Stromal cell of bone marrow (primary cell): ENCODE measurements at regions not wholly inside any gene's neighbourhood (a gene's known extent, or its start where the extent isn't known, plus 50 kb on each side); places are given as distances from the start of the nearest gene placed in this dataset.

Source experiments
- DNase-seq: peaks from one replicate; pipeline ENCODE4 v3.0.0-alpha.2; 2012; ENCODE audit warnings: low read depth

DNA sequence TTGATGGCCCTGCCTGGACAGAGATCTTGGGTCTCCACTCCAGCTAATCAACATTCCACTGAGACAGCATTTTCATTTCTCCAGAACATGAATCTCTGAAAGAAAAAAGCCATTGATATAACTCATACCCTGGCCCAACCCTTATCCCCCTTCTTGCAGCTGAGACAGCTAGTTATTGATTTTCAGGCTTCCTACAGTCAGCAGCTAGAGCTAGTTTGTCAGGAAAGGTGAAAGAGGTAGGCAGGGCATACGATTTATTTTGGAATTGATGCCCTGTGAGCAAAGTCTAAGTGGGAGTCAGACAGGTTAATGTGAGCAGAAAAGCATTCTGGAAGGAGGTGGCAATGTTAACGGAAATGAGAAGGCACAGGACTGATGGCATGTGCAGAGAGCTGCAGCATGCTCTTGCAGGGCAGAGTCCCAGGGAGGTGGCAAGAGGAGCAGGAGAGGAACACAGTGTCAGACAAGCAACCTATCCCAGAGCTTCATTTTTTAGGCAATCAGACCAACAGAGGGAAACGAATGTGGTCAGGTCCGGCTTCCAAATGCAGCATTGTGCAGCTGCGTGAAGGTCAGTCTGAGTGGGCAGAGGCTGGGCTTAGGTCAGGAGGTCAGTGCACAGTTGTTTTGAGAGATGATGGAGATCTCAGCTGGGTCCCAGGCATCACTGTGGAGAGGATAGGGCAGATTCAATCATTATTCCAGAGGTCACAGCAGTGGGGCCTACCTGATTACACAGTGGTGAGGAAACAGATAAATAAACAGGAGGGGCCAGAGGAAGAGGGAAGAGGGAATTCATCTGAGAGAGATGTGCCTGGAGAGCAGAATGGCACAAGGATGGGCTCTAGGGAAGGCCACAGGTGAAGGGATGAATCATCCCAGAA lies 134.8 kb downstream of the CMPK2 start:
- no peak for DNase-seq

DNA sequence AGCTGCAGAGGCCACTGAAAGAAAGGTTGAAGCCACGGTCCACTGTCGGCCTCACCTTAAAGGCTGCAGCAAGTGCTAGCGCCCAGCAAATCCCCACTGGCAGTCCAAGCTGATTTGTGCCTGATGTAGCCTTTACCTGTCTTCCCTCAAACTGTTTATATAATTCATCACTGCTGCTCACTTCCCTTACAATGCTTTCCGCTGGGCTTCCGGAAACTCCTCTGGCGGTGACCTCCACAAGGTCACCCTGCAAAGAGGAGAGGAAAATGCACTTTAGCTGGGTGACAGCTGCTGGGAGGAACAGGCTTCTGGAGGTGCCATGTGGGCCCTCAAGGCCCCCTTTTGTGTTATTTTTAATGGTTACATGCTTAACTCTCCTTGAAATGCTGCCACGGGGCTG lies 126.2 kb downstream of the CMPK2 start:
- no peak for DNase-seq

DNA sequence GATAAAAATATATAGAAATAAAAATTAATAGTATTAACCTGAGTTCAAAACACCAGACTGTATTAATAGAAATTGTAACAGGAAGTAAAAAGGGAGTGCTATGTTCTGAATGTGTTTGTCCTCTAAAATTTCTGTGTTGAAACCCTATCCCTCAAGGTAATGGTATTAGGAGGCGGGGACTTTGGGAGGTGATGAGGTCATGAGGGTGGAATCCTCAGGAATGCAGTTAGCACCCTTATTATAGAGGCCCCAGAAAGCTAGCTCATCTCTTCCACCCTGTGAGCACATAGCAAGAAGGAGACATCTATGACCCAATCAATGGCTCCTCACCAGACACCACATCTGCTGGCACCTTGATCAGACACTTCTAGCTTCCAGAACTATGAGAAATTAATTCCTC lies 124.5 kb downstream of the CMPK2 start:
- no peak for DNase-seq

DNA sequence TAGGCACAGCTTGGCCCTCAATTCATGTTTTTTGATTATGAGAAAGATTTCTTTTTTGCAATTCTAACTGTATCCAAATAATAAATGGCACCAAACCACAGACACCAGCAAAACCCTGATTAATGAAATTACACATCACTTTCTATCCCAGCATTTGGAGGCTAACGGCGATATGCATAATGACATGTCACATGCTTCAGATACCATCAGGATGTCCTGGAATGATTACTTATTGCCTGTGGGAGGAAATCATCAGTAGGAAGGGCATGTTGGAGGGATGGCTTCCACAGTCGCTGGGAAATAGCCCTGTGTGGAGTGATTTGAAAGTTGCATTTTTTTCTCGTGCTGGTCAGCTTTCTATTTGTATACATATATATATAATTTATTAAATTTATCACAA lies 121.7 kb downstream of the CMPK2 start:
- DNase-seq, result no peak

DNA sequence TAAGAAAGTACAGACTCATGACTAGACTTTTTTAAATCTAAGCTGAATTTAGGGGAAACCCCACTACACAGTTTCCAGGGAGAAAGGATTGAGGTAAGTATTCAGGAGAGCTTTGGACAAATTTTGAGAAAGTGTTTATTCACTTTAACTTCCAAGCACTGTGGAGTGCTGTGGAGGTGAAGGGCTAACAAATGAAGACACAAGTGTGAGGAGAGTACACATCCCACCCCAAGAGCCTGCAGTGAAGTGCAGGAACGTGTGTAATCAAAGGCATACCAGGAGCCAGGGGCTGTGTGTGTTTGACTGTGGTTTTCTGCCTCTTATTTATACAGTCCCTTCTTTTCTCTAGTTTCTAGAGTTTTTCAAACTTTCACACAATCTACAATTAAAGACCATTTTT lies 118.3 kb downstream of the CMPK2 start:
- no peak for DNase-seq

DNA sequence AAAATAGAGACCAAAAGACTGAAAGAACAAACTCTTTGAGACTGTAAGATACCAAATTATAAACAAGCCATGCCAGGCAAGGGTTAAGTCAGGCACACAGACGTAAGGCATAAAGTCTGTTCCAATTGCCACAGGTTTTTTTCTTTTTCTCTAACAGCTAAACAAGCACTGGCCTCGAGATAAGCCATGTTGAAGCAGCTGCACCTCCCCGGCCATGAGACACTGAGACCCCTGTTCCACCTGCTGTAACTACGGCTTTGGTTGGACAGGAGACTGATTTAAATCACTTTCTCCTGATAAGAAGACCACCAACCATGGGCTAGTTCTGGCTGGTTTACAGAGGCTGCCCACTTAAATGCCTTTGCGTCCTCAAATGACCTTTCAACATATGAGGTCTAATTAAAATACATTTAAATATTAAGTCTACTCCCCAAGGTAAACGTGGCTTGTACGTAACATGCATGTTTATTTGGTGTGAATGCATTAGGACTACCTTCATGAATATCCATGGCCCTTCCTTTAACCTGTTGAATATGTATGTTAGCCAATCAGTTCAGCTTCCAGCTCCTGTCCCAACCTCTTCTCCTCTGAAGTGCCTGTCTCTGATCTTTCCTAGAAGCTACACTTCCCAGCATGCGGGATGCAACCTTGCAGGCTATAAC lies 117.2 kb downstream of the CMPK2 start:
- no peak for DNase-seq

DNA sequence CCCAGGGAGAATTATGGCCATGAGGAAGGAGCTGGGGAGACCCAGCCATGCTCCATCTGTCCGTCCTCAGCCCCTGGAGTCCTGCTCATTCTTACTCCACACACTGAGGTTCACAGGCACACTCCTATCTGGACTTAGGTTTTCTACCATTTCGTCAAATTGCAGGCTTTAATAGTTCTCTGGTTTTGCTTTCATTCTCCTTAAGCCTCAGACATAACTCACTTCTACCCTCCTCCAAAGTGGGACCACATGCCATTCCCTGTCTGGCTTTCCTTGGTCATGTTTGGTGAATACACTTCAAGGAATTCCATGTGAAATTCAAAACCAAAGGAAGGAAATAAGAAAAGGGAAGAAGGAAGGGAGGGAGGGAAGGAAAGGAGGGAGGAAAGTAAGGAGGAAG lies 115.7 kb downstream of the CMPK2 start:
- DNase-seq, result no peak

DNA sequence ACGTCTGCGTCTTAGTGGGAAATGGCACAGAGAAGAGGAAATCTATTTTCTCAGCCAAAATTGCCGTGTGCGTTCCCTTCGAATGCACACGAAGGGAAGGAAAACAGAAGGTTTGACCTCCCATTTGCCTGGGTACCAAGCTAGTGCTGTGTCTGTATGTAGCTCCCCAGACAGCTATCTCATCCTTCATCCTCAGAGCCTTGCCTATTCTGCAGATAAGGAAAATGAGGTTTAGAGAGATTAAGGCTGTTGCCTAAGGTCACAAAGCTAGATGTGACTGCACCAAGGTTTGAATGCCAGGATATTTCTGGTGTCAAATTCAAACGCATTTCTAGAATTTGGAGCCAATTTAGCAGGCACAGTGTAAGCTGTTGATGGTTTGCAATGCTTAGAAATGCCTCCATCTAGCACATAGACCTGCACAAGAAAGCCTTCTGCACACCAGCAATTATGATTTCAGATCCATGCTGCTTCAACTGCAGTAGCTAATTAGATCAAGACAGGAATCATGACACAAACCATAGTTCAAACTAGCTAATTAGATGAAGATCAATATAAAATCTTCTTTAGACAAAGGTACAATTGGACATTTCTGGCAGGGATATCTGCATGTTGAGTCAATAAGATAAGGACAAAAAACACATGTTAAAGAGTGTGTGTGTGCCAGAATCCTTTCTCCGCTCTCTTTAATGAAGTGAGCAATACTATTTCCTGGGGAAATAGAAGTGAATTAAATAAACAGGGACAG lies 115.1 kb downstream of the CMPK2 start:
- DNase-seq, result no peak

DNA sequence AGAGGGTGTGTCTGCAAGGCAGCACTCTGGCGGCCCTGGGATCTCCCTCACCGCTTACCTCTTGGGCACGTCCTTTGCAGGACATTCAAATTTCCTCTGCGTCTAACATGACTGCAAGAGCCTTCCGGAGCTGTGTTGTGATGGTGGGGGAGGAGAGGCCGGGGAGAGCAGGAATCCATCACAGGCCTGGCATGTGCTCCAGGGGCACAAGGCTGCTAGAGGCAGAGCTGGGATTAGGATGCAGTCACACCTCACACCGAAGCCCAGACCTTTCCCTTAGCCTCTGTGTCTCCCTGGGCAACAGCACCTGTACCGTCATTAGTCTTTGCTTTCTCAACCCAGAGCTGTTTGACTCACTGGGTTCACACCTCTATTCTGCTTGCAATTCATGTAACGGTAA lies 111.3 kb downstream of the CMPK2 start:
- no peak for DNase-seq

DNA sequence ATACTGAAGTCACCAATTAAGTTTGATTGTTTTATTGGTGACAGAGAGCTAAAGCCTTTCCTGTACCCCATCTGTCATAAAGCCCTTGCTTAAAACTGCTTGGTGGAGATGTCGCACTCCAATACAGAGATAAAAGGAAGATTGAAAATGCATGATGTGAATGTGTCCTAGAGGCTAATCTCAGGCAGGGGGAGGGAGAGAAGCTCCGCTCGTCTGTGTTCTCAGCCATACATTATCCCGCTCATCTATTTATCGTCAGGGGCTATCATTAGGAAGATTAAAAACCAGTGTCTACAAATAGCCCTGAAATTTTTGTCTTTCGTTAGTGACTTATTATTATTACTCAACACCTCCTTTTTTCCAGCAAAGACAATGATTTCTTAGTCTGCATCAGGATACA lies 110.3 kb downstream of the CMPK2 start:
- DNase-seq, result no peak

DNA sequence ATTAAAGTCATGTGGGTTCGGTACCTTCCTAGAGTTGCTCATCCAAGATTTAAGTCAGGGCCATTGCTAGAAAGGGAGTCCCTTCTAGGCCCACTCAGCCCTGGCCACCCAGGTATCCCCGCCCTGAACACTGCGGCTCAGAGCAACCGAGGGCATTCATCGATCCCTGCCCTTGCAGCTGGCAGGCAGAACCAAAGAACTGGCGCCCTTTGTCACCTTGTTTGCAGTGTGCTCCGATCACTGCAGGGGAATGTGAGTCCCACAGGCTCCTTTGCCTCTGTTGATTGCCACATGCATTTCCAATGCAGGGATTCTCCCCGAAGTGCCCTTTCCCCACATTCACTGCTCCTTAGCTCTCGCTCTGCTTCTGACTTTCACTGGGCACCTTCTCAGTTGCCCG lies 108.5 kb downstream of the CMPK2 start:
- DNase-seq, result no peak

DNA sequence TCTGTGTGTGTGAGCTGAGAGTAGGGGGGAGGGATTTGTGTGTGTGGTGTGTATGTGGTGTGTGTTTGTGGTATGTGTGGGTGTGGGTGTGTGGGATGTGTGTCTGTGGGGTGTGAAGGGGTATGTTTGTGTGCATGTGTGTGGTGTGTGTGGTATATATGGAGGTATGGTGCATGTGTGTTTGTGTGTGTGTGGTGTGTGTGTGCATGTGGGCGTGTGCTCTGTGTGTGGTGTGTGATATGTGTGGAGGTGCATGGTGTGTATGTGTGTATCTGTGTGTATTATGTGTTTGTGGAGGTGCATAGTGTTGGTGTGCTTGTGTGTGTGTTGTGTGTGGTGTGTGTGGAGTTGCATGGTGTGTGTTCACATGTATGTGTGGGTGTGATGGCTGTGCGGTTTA lies 106.0 kb downstream of the CMPK2 start:
- DNase-seq, result no peak

DNA sequence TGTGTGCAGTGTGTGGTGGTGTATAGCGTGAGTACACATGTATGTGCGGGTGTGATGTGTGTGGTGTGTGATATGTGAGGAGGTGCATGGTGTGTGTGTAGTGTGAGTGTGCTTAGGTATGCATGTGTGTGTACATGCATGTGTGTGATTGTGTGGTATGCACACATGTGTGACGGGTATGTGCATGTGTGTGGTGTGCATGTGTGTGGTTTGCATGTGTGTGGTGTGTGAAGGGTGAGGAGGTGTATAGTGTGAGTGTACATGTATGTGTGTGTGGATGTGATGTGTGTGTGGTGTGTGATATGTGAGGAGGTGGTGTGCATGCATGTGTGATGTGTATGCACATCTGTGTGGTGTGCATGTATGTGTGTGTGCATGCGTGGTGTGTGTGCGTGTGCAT lies 105.6 kb downstream of the CMPK2 start:
- no peak for DNase-seq

DNA sequence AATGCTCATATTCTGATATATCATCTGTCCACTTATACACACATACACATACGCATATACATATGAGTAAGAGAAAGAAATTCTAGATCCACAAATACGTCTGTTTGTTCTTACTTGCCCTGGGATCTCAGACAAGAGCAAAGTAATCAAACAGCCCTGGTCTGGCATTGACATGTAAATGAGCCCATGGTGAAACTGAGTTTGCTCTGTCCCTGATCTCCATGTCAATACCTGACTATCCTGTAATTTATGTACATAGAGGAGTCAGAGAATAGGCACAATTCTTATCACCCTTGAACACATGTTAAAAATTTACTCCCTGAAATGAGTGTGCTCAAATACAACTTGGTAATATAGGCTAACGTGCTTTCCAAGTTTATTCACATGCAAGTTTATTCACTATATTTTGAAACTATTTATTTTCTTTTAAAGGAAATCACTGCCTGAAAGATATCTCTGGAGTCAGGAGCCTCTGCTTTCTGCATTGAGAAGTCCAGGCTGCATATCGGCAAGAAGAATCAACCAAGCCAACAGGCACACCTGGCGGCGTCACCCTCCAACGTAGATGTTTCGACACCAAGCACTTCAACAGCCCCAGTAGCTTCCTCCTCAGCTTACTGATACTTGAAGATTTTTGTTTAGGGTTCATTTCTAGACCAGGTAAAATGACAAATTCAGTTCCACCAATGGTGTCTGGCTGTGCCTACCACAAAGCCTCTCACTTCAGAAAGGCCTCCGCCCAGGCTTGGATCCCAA lies 100.6 kb downstream of the CMPK2 start:
- no peak for DNase-seq

DNA sequence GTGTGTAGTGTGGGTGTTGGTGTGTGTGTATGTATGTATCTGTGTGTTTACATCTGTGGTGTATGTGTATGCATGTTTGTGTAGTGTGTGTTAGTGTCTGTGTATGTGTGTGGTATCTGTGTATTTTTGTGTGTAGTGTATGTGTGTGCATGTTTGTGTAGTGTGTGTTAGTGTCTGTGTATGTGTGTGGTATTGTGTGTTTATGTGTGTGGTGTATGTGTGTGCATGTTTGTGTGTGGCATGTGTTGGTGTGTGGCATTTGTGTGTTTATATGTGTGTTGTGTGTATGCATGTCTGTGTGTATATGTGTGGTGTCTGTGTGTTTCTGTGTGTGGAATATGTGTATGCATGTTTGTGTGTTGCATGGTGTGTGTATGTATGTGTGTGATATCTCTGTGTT lies 96.4 kb downstream of the CMPK2 start:
- DNase-seq, result no peak

DNA sequence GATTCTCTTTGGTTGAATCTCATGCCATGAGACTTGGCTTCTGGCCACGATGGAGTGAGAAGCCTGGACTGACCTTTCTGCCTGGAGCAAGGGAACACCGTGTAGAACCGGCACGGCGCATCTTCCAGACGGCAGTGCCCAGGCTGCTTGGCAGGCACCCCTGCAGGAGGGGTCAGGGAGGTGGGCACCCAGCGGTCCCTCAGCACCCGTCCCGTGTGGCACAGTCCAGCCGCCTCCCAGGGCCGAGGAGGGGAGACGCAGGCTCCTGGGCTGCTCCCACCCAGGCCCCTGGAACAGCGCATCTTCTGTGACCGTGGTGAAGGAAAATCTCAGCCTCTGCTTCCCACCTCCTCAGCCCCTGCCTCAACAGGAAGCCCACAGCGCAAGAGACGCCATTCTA lies 95.7 kb downstream of the CMPK2 start:
- no peak for DNase-seq

DNA sequence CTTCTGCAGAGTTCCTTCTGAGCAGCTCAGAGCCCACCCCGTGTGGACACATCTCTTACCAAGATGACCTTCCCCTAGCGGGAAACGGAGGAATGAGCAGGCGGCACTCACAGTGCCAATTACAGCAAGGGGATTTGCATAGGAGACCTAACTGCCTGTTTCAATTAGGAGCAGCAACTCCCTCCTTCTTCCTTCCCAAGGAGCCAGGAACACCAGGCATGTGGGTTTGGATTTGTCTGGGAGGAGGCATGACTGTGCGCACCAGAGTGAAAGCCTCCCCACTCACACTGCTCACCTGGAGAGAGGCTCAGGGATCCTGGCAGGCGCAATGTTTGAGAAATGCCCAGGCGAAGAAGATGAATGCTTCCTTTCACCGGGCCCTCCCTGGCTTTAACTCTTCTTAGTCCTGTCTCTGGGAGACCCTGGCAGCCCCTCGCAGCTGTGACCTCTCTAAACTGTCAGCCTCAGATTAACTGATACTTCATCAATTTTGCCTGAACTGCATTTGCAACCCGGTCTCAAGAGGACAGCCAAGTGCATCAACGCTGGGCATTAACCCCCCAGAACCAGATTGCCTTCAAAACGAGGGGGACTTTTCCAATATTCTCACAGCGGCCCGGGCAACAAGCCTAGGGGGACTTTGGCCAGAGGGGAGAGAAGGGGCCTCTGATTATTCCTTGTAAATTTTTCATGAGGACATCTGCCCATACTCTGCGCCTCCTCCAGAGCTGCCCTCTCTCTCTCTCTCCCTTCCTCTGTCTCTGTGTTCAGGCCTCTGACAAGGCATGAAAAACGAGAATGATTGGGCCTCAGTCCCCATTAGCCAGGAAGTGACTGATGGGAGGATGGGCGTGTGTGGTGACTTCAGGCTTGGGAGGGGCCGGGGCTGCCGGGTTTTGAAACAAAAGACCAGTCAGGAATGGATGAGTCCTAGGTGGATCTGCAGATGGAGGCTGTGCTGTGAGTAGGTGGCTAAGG lies 93.8 kb downstream of the CMPK2 start:
- no peak for DNase-seq

DNA sequence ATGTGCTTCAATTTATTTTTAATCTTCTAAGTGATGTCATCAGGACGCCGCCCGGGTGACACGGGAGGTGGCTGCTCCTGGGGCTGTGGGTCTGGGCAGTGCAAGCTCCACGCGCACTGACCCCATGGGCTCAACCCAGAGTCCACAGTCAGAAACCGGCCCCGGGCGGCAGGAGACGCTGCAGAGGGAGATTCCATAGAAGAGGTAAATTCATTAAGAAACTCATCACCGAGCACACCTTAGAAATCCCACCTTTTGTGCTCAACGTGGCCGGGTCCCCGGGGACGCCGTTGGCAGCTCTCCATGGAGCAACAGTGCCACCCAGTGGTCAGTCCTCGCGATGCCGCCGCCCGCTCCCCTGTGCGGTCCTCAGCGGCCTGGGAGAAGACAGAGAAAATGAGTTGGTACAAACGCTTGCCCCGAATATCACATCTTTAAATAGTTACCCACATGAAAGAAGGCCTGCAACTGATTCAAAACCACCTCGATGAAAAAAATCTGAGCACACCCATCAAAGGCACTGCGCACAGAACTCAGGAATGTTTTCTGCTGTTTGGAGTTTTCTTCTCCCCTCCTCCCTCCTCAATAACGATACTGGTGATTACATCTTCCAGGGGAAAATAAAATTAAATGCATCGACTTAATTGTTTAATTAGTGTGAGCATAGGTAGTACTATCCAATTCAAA lies 92.6 kb downstream of the CMPK2 start:
- no peak for DNase-seq

DNA sequence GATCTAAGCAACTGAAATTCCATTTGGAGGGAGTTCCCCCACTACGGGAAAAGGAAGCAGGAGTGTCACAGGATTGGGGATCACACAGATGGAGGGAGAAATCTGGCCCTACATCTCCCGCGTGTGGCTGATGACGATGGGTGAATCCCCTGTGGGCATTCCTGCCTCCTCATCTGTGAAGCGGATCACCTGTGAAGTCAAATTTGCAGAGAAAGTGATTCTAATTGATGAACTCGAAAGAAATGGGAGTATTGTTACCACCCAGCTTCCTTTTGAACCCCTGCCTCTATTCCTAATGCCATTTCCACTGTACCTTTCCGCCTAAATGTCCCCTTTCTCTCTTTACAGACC lies 92.0 kb downstream of the CMPK2 start:
- no peak for DNase-seq

DNA sequence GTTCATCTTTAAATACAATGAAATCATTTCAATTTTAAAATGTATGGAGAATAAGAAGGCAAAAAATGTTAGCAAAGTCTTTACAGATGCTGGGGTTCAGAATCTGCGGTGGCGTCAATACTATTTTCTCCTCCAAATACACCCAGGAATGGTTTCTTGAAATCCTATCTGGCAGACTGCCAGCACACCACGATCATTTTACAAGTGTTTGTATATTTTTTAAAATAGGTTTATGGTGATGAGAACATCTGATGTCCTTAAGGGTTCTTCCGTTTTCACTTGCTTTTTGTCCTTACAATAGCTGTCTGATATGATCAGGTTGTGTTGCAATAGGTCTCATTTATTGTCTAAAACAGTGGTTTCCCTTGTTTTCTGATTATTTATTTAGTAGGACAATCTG lies 89.6 kb downstream of the CMPK2 start:
- no peak for DNase-seq

DNA sequence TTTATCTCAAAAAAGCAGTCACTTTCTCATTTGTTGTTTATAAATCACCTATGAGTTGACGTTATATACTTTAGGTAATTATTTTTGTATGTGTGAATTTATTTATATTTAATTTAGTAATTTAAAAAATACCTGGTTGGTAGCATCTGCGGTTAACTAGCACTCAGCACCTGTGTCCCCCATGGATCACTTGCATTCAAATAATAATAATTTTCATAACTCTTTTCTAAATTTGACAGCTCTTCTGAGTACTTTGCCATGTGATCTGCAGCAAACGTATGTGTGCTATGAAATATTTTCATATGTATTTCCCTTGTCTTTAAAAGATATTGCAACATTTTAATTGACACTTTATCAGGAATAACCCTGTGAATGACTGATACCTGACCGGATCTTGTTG lies 88.1 kb downstream of the CMPK2 start:
- no peak for DNase-seq
